ENCODE measurements at regions not wholly inside any gene's neighbourhood (a gene's known extent, or its start where the extent isn't known, plus 50 kb on each side); places are given as distances from the start of the nearest gene placed in this dataset.

- Histone ChIP-seq H3K36me3 (ENCODE audit: control insufficient read depth, low read length) (no peaks in the 10 kb centered on the region), H4K20me1 (ENCODE audit: control insufficient read depth, insufficient read depth, low read depth, low read length) (no peaks in the 10 kb centered on the region), H3K4me3 (ENCODE audit: low read length) (no peak overlapping the region), H3K79me2 (ENCODE audit: control insufficient read depth, low read length) (no peaks in the 10 kb centered on the region), H3F3A (ENCODE audit: control insufficient read depth, insufficient read depth) (no peaks in the 10 kb centered on the region), H3K9me2 (replicated peaks; ENCODE audit: control insufficient read depth, low read length) (no peaks in the 10 kb centered on the region), H3K27me3 (ENCODE audit: control insufficient read depth, low read length) (peaks cover 7% of the 10 kb centered on the region), H3K9me3 (ENCODE audit: control insufficient read depth, insufficient read depth, low read length) (no peaks in the 10 kb centered on the region), H3K4me1 (ENCODE audit: control insufficient read depth, low read length) (no peaks in the 10 kb centered on the region), H3K4me2 (ENCODE audit: low read length) (no peak overlapping the region), H3K27ac (ENCODE audit: low read depth, low read length) (no peak overlapping the region)
- TF ChIP-seq, protein P1, sequence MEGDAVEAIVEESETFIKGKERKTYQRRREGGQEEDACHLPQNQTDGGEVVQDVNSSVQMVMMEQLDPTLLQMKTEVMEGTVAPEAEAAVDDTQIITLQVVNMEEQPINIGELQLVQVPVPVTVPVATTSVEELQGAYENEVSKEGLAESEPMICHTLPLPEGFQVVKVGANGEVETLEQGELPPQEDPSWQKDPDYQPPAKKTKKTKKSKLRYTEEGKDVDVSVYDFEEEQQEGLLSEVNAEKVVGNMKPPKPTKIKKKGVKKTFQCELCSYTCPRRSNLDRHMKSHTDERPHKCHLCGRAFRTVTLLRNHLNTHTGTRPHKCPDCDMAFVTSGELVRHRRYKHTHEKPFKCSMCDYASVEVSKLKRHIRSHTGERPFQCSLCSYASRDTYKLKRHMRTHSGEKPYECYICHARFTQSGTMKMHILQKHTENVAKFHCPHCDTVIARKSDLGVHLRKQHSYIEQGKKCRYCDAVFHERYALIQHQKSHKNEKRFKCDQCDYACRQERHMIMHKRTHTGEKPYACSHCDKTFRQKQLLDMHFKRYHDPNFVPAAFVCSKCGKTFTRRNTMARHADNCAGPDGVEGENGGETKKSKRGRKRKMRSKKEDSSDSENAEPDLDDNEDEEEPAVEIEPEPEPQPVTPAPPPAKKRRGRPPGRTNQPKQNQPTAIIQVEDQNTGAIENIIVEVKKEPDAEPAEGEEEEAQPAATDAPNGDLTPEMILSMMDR (IDR thresholded peaks at IDR 0.05; ENCODE audit: low read depth, low read length, poor library complexity, severe bottlenecking), result no peak
- TF ChIP-seq EZH2phosphoT487 (IDR thresholded peaks at IDR 0.05; ENCODE audit: borderline replicate concordance, low read length), result no peak
Observed at GRCh38 chr20:51195419-51195901, 172.6 kb upstream of the KCNG1 start.

- TF ChIP-seq, protein P1 (IDR thresholded peaks at IDR 0.05; ENCODE audit: low read depth, low read length, poor library complexity, severe bottlenecking), result no peak
- no peak for TF ChIP-seq EZH2phosphoT487 (IDR thresholded peaks at IDR 0.05; ENCODE audit: borderline replicate concordance, low read length)
- H3K27me3 ChIP-seq (ENCODE audit: control insufficient read depth, low read length), result peaks cover 7% of the 10 kb centered on the region
Observed at GRCh38 chr20:51193066-51193772, 170.3 kb upstream of the KCNG1 start.

GRCh38 chr20:51190783-51191180, 167.9 kb upstream of the KCNG1 start:
- Histone ChIP-seq H3K27me3 (ENCODE audit: control insufficient read depth, low read length) (no peaks in the 10 kb centered on the region), H3K4me1 (ENCODE audit: control insufficient read depth, low read length) (peaks cover 9% of the 10 kb centered on the region), H3K36me3 (ENCODE audit: control insufficient read depth, low read length) (no peaks in the 10 kb centered on the region), H3K79me2 (ENCODE audit: control insufficient read depth, low read length) (no peaks in the 10 kb centered on the region), H3K9me3 (ENCODE audit: control insufficient read depth, insufficient read depth, low read length) (no peaks in the 10 kb centered on the region), H3K4me3 (ENCODE audit: low read length) (no peak overlapping the region), H3K4me2 (ENCODE audit: low read length) (no peak overlapping the region), H3F3A (ENCODE audit: control insufficient read depth, insufficient read depth) (no peaks in the 10 kb centered on the region), H3K27ac (ENCODE audit: low read depth, low read length) (no peak overlapping the region), H3K9me2 (replicated peaks; ENCODE audit: control insufficient read depth, low read length) (no peaks in the 10 kb centered on the region), H4K20me1 (ENCODE audit: control insufficient read depth, insufficient read depth, low read depth, low read length) (no peaks in the 10 kb centered on the region)
- TF ChIP-seq EZH2phosphoT487 (IDR thresholded peaks at IDR 0.05; ENCODE audit: borderline replicate concordance, low read length), result no peak
- TF ChIP-seq, protein P1 (IDR thresholded peaks at IDR 0.05; ENCODE audit: low read depth, low read length, poor library complexity, severe bottlenecking), result no peak

More at GRCh38 chr20:51193066-51193772, 170.3 kb upstream of the KCNG1 start:
- H3K4me3 ChIP-seq (ENCODE audit: low read length), result no peak overlapping the region
- no peaks in the 10 kb centered on the region for H3K79me2 ChIP-seq (ENCODE audit: control insufficient read depth, low read length)
- H3K9me2 ChIP-seq (replicated peaks; ENCODE audit: control insufficient read depth, low read length), result no peaks in the 10 kb centered on the region
- H3K4me1 ChIP-seq (ENCODE audit: control insufficient read depth, low read length), result peaks cover 9% of the 10 kb centered on the region
- no peak overlapping the region for H3K4me2 ChIP-seq (ENCODE audit: low read length)
- no peaks in the 10 kb centered on the region for H4K20me1 ChIP-seq (ENCODE audit: control insufficient read depth, insufficient read depth, low read depth, low read length)
- no peak overlapping the region for H3K27ac ChIP-seq (ENCODE audit: low read depth, low read length)
- no peaks in the 10 kb centered on the region for H3K36me3 ChIP-seq (ENCODE audit: control insufficient read depth, low read length)
- H3K9me3 ChIP-seq (ENCODE audit: control insufficient read depth, insufficient read depth, low read length), result no peaks in the 10 kb centered on the region
- no peaks in the 10 kb centered on the region for H3F3A ChIP-seq (ENCODE audit: control insufficient read depth, insufficient read depth)

Measured in DOHH2 (cell line).